GM06990 (cell line): ENCODE measurements at regions not wholly inside any gene's neighbourhood (a gene's known extent, or its start where the extent isn't known, plus 50 kb on each side); places are given as distances from the start of the nearest gene placed in this dataset.

Experiments
- DNase-seq: peaks from one replicate; pipeline ENCODE4 v3.0.0-alpha.2; 2011; ENCODE audit not compliant: insufficient read length; ENCODE audit errors: extremely low read depth
- H3K27me3 ChIP-seq: replicated peaks from 2 replicates; pipeline ENCODE4 v1.6.0; 2011; ENCODE audit warnings: low read length; ENCODE audit not compliant: control insufficient read depth, insufficient read depth
- H3K36me3 ChIP-seq: 2 replicates; pipeline ENCODE4 v1.5.1; 2011; ENCODE audit warnings: low read length; ENCODE audit not compliant: control insufficient read depth, insufficient read depth
- H3K4me3 ChIP-seq: replicated peaks from 2 replicates; pipeline ENCODE4 v1.5.1; 2011; ENCODE audit warnings: low read depth, mild to moderate bottlenecking, control low read depth, low read length
- CTCF ChIP-seq: IDR thresholded peaks from 2 replicates; pipeline ENCODE4 v1.5.1; 2011; ENCODE audit warnings: low read length, control low read depth, mild to moderate bottlenecking, inconsistent platforms; ENCODE audit not compliant: insufficient read depth, poor library complexity, severe bottlenecking

- no peak for DNase-seq
These were observed 207.0 kb upstream of the CTNND2 start for GRCh38 chr5:12111261-12111660.

DNA sequence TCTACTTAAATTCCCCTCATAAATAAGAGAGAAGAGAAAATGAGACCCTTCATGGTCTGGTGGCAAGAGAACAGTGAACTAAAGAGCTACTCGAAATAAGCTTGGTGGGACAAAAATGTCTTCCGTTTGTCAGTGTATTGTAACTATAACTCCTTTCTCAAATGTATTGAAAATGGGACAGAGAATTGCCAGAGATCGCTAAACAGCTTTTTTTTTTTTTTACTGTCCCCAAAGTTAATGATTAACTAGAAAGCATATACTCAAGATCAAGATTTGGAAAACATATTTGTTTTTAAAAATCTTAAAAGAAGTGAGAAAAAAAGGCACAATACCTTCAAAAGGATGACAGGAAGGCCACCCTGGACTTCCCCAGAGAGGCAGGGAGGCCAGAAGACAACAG lies 206.4 kb upstream of the CTNND2 start:
- Histone ChIP-seq H3K4me3 (no peak overlapping the region), H3K36me3 (no peaks in the 10 kb centered on the region), H3K27me3 (no peaks in the 10 kb centered on the region)
- TF ChIP-seq CTCF: no peak
- no peak for DNase-seq

More at GRCh38 chr5:12111261-12111660, 207.0 kb upstream of the CTNND2 start:
- Histone ChIP-seq H3K27me3 (no peaks in the 10 kb centered on the region), H3K36me3 (no peaks in the 10 kb centered on the region), H3K4me3 (no peak overlapping the region)
- TF ChIP-seq CTCF: no peak

GRCh38 chr5:12109075-12109688 lies 204.9 kb upstream of the CTNND2 start:
- TF ChIP-seq CTCF: no peak
- no peak for DNase-seq
- Histone ChIP-seq H3K4me3 (no peak overlapping the region), H3K36me3 (no peaks in the 10 kb centered on the region), H3K27me3 (no peaks in the 10 kb centered on the region)

- H3K4me3 ChIP-seq: no peak overlapping the region
- H3K36me3 ChIP-seq: no peaks in the 10 kb centered on the region
- H3K27me3 ChIP-seq: no peaks in the 10 kb centered on the region
- TF ChIP-seq CTCF: no peak
- DNase-seq: no peak
These were observed 197.9 kb upstream of the CTNND2 start for GRCh38 chr5:12102151-12102550.

- no peak overlapping the region for H3K4me3 ChIP-seq
- no peak for TF ChIP-seq CTCF
These were observed 196.3 kb upstream of the CTNND2 start for GRCh38 chr5:12100542-12100941.

GRCh38 chr5:12099296-12099695 lies 195.1 kb upstream of the CTNND2 start:
- DNase-seq: no peak
- Histone ChIP-seq H3K27me3 (no peaks in the 10 kb centered on the region), H3K36me3 (no peaks in the 10 kb centered on the region), H3K4me3 (no peak overlapping the region)
- no peak for TF ChIP-seq CTCF

More at GRCh38 chr5:12100542-12100941, 196.3 kb upstream of the CTNND2 start:
- H3K27me3 ChIP-seq: no peaks in the 10 kb centered on the region
- no peak for DNase-seq
- no peaks in the 10 kb centered on the region for H3K36me3 ChIP-seq
